ENCODE measurements at regions not wholly inside any gene's neighbourhood (a gene's known extent, or its start where the extent isn't known, plus 50 kb on each side); places are given as distances from the start of the nearest gene placed in this dataset.
A peak's percentile ranks its signal among the peaks of the same experiment; 100 is the strongest.

DNA sequence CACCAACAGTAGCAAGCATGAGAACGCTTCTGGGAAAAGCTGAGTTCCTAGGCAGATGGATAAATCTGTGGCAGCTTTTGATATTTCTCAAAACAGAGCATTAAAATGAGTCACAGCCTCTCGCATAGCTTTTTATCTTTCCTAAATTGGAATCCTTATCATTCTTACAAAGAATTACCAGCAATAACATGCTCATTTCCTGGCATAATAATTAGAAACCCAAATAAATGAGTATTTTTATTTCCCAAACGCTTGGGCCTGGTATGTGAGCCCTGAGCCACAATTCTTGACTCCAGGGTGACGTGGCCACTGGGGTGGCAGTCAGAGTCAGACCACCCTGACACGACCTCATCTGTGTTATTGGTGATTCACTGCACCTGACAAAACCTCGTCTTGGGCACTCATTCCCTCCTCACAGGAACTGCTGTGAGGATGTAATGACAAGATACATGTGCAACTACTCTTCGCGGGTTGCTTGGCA lies 210.7 kb downstream of the ARL4C start:
- Histone ChIP-seq H3K4me3 (no peak overlapping the region), H3K9me3 (no peaks in the 10 kb centered on the region), H3K4me1 (ENCODE audit: low read depth) (peaks cover 7% of the 10 kb centered on the region), H3K36me3 (ENCODE audit: low read depth) (no peaks in the 10 kb centered on the region)
- DNase-seq (no peak), ATAC-seq (no peak)
- TF ChIP-seq, protein P1, sequence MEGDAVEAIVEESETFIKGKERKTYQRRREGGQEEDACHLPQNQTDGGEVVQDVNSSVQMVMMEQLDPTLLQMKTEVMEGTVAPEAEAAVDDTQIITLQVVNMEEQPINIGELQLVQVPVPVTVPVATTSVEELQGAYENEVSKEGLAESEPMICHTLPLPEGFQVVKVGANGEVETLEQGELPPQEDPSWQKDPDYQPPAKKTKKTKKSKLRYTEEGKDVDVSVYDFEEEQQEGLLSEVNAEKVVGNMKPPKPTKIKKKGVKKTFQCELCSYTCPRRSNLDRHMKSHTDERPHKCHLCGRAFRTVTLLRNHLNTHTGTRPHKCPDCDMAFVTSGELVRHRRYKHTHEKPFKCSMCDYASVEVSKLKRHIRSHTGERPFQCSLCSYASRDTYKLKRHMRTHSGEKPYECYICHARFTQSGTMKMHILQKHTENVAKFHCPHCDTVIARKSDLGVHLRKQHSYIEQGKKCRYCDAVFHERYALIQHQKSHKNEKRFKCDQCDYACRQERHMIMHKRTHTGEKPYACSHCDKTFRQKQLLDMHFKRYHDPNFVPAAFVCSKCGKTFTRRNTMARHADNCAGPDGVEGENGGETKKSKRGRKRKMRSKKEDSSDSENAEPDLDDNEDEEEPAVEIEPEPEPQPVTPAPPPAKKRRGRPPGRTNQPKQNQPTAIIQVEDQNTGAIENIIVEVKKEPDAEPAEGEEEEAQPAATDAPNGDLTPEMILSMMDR (IDR thresholded peaks at IDR 0.05): no peak
- intact Hi-C loops (cut with DNase I, micrococcal nuclease): no loop called here

GRCh38 chr2:234285541-234285940 lies 211.3 kb downstream of the ARL4C start:
- intact Hi-C loops (cut with DNase I, micrococcal nuclease): no loop called here
- TF ChIP-seq, protein P1 (IDR thresholded peaks at IDR 0.05): no peak
- no peaks in the 10 kb centered on the region for H3K9me3 ChIP-seq
- no peaks in the 10 kb centered on the region for H3K36me3 ChIP-seq (ENCODE audit: low read depth)
- no peak overlapping the region for H3K4me3 ChIP-seq
- no peak for DNase-seq
- no peak for ATAC-seq
- H3K4me1 ChIP-seq (ENCODE audit: low read depth): peaks cover 7% of the 10 kb centered on the region

DNA sequence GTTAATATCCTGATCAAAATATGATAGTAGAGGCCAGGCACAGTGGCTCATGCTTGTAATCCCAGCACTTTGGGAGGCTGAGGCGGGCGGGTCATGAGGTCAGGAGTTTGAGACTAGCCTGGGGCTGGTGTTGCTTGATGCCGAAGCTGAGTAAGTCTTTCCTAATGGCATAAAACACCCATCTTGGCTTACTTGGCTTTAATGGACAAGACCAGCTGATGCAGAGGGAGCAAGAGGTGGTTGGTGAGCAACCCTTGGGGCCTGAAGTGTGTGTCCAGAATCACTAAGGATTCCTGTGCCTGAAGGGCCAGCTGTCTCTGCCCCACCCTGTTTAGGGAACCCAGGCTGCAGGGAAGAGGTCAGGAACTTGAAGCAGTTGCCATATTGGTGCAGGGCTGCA lies 217.2 kb downstream of the ARL4C start:
- Histone ChIP-seq H3K9me3 (no peaks in the 10 kb centered on the region), H3K36me3 (ENCODE audit: low read depth) (no peaks in the 10 kb centered on the region), H3K4me1 (ENCODE audit: low read depth) (no peaks in the 10 kb centered on the region), H3K4me3 (no peak overlapping the region)
- DNase-seq: no peak
- intact Hi-C loops (cut with DNase I, micrococcal nuclease): no loop called here
- ATAC-seq: no peak
- TF ChIP-seq, protein P1 (IDR thresholded peaks at IDR 0.05): no peak

DNA sequence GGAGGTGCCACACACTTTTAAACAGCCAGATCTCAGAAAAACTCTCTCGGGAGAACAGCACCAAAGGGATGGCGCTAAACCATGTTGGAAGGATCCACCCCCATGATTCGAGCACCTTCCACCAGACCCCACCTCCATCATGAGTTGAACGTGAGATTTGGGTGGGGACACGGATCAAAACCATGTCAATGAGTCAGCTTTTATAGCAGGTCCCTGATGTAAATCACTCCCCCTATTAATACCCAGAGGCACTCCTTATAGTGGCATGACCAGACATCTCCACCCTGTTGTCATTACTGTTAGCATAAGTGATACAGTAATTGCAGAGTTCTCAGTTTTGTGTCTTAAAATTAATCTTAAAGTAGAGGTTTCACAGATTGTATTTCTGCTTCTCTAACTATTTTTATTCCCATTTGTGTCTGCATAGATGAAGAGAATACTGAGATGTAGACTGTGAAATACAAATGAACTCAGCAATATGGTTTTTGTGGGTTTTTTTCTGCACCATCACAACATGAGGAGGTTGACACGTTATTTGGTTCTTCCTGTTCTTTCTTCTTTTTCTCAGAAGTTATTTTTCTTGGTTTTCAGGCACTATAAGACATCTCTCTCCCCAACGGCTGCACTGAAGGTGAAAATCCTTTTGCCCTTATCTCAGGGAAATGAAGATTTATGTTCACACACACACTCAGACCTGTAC lies 218.2 kb downstream of the ARL4C start:
- Histone ChIP-seq H3K4me3 (no peak overlapping the region), H3K36me3 (ENCODE audit: low read depth) (no peaks in the 10 kb centered on the region), H3K9me3 (no peaks in the 10 kb centered on the region), H3K4me1 (ENCODE audit: low read depth) (no peaks in the 10 kb centered on the region)
- intact Hi-C loops (cut with DNase I, micrococcal nuclease): no loop called here
- no peak for DNase-seq
- ATAC-seq: no peak
- TF ChIP-seq, protein P1 (IDR thresholded peaks at IDR 0.05): no peak

DNA sequence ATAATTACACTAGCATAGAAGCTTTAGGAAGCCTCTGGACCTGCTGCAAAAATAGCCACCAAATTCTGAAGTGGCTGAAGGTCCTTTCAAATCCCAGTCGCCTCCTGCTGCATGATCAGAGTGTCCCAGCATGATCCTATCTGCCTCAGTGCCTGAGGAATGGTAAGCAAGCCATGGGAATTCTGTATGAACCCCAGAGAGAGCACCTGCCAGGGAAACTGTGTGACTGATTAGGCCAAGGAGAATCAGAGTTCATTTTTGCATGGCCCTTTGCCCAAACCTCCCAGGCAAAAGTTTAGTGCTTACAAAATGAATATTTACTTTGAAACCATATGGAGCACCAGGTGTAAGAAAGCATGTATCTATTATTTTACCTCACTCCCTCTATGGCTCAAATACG lies 221.4 kb downstream of the ARL4C start:
- ATAC-seq (peak; percentile 53), DNase-seq (no peak)
- Histone ChIP-seq H3K36me3 (ENCODE audit: low read depth) (no peaks in the 10 kb centered on the region), H3K9me3 (no peaks in the 10 kb centered on the region), H3K4me3 (no peak overlapping the region), H3K4me1 (ENCODE audit: low read depth) (no peaks in the 10 kb centered on the region)
- intact Hi-C loops (cut with DNase I, micrococcal nuclease): no loop called here
- TF ChIP-seq, protein P1 (IDR thresholded peaks at IDR 0.05): no peak
